T-helper 1 cell treated with Interleukin-12 subunit alpha and Interleukin-12 subunit beta and Interleukin-4 antibody, amounts not matched to agents 30 ng/mL and 1 ng/mL, for 36 hours (primary cell): ENCODE measurements at regions not wholly inside any gene's neighbourhood (a gene's known extent, or its start where the extent isn't known, plus 50 kb on each side); places are given as distances from the start of the nearest gene placed in this dataset.

Source experiments
- intact Hi-C: fragments of 100-400 bp; cut with micrococcal nuclease; formaldehyde crosslinking; loops from one replicate; pipeline ENCODE4 v1.15.1; 2024

DNA sequence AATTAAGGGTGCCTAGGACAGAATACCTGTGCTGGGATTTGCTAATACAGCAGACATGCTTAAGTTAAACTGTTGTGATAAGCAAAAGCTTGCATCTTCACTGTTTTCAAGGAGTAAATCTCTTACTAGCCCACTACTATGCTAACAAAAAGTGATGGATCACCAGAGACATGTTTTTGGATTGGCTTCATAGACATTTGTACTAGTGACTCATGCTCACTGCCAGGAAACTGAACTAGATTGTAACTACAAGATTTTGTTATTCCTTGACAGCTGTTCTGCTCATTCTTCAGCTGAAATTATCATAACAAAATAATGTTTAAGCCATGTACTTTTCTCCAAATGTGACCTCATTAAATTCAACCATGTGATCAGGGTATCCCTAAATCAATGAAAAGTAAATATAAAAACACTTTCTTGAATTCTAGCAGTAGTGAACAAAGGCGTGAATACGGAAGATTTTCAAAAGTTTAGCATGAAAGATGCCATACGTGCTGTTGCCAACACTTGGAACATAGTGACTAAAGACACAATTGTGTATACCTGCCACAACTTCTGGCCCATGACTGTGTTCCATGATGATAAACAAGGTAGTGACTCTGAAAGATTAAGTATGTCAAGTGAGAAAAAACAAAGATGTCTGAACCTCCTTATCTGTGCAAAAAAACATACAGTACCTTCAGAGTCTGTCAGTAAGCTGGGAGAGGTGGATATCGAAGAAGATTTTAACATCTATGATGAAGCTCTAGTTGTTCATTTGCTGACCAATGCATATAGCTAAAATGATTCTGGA, 154.0 kb downstream of the BTC start:
- intact Hi-C loops: no loop called here

GRCh38 chr4:74642006-74642405, 152.3 kb downstream of the BTC start:
- intact Hi-C loops: no loop called here

- intact Hi-C loops: no loop called here
Observed at GRCh38 chr4:74649193-74649592, 145.1 kb downstream of the BTC start.

DNA sequence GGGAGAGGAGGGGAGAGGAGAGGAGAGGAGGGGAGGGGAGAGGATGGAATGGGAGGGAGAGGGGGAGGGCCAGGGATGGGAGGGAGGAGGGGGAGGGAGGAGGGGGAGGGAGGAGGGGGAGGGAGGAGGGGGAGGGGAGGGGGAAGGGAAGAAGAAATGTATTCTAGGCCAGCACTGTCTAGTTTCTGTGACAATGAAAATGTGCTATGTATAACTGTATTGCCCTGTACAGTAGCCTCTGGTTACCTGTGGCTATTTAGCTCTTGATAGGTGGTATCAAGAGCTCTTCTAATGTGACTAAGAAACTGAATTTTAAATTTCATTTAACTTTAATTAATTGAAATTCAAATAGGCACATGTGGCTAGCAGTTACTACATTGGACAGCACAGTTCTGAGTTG, 143.1 kb downstream of the BTC start:
- intact Hi-C loops: no loop called here

DNA sequence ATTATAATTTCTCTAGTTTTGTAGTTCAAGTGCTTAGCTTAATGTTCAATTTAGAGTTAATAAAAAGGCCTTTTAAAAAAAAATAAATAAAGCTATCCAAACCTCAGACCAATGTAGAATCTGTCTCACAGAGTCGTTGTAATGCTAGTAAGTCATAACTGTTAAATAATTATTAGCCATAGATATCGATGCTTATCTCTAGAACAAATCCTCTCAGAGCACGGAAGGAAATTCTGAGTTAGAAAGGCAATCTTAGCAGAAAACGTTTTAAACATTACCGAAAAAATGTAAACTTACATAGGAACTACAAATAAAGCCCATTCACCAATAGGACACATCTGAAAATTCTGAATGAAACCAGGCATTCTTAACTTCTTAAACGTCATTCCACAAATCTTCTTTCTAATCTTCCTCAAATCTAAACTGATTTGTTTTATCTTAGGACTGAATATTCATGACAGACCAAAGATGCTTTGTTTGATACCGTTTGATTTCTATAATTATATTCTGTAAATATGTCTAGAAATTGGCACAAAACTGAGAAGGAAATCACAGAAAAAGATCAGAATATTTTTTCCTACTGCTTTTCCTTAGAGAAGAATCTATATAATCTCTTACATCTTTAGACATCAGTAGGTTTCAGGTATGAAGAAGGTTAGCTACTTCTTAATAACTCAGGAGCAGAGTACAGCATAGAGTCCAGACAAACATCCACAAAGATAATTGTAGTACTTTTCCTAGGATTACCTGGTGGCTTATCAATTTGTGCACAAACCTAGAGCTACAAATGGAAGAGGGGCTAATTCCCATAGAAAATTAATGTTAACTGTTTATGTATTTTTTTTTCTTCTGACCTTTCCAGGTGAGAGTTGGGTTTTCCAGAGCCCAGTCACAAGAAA, 140.7 kb downstream of the BTC start:
- intact Hi-C loops: no loop called here

- intact Hi-C loops: no loop called here
Observed at GRCh38 chr4:74654230-74654681, 140.1 kb downstream of the BTC start.

DNA sequence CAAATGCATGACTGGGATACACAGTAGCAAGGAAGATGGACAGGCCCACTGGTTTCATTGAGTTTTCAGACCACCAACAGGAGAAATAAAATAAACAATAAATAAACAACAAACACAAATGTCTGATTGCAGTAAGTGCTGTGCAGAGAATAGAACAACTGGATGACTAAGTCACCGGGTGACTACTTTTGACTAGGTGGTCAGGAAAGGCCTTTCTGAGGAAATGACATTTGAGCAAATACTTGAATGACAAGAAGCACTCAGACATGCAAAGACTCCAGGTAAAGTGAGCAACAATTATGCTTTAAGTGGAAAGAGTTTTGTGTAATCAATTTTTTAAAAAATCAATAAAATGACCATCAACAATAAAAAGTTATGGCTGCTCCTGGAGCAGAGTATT, 137.7 kb downstream of the BTC start:
- intact Hi-C loops: no loop called here

GRCh38 chr4:74658116-74658515, 136.2 kb downstream of the BTC start:
- intact Hi-C loops: no loop called here

DNA sequence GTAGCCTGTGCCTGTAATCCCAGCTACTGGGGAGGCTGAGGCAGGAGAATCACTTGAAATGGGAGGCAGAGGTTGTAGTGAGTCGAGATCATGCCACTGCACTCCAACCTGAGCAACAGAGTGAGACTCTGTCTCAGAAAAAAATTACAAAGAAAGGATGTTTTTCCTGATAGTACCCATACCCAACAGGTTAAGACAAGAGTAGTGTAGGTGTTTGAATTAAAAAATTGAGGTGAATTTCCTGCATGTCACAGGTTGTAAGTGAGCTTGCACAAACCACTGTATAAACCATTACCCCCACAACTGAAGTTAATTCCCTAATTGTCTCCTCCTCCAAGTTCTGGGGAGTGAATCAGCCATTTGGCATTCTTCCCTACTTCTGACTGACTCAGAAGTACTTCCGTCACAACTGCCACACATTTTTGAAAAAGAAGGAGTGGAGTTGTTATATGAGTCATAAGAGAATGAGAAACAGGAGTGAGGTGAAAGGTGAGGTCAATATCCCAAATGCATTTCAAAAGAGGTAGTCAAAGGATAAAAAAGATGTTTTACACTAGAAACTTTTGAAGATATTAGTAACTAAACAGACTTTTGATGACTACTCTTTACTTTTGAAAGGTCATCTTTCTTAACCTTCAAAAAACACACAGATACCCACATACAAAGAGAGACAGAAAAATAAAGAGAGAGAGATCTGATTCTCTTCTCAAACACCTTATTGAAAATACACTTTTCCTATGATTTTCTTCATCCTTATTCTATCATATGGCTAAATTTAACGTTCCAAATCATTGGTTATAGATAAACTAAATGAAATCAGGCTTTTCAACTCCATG, 134.5 kb downstream of the BTC start:
- intact Hi-C loops: no loop called here

- intact Hi-C loops: no loop called here
Observed at GRCh38 chr4:74660866-74661265, 133.5 kb downstream of the BTC start.

DNA sequence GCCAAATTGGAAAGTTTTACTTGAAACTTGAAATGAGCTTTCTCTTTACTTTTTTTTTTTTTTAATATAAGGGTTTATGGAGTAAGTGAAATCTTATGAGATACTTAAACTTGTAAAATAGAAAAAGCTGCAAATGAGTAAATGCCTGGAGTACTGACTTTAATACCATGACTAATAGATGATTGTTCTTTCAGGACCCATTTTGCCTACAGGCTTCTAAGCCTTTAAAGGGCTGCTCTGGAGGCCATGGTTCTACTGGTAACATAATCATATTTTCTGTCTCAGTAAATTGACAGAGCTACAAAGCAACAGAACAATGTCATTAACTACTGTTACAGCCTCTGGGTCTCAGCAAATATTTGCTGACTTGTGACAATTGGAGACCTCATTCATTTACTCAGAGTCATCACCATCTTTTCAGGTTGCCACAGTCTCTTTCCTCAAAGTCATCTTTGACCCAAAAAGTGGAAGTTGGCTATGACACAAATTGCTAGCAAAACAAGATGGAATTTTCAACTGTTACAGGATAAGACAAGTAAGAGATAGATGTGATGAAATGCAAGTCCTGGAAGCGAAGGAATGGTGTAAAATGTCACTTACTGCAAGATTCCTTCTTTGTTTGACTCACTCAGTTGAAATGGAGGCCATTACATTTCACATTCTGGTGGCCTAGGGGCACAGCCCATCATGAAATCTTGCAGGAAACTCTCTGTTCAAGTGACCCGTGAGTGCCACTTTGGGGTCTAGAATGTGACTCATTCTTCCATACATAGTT, 132.7 kb downstream of the BTC start:
- intact Hi-C loops: no loop called here

DNA sequence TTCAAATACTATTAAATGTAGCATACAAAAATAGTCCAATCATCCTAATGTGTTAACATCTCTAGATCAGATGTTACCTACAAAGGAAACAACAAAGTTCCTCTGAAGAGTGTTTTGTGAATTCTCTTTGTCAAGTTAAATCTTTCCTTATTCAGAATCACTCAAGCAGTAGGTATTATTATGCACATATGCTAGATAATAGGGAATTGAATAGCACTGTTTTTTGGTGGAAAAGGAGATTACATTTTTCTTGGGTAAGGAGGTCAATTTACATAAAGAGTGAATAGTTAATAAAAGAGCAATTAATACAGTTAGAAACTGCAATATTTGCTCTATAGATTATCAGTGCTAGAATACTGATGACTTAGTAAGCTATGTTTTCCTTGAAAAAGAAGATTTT, 130.7 kb downstream of the BTC start:
- intact Hi-C loops: no loop called here

DNA sequence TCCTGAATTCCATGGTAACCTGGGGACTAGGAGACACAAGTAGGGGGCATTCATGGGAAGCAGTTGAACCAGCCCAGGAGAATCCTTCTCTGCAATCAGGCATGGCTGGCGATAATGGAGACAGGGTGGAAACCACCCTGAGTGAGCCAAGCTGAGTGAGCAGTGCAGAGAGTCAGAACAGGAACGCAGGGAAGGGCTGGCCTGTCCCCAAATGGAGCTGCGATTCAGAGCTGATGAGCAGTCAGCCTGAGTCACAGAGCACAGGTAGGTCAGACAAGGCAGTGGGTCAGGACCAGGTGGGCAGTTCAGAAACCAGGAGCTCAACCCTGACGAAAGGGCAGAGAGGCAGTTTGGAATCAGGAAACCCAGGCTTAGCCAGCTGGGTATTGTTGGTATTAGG, 129.0 kb downstream of the BTC start:
- intact Hi-C loops: no loop called here

DNA sequence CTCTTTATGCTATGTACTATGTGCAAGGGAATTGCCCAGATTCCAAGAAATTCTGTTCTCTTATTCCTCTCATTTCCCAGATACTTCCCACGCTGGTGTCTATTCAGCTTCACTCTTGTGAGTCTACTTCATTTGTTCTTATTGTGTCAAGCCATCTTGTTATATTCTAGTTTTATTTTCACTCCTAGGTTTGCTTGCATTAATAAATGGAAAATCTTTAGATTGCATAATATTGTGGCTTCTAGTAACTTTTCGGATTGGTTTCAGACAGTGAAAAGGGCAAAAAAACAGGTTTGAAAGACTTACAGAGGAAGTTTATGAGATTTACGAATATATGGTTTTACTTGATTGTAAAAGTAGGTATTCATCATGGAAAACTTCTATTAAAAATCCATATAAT, 128.4 kb downstream of the BTC start:
- intact Hi-C loops: no loop called here

DNA sequence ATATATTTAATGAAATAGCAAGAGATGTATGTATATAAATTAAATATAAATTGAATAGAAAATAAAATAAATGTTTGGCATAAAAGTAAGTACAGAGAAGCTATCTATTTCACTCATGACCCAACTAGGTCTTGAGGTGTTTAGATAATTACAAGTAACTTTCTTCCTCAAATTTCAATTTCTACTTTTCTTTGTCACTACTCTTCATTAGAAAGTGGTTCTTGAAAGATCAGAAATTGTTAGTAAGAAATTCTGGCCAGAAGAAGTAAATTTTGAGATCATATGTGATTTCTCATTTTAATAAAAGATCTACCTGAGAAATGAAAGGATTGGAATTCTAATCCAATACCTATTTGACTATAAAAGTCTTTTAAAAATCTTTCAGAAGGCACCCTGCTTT, 126.9 kb downstream of the BTC start:
- intact Hi-C loops: no loop called here

- intact Hi-C loops: no loop called here
Observed at GRCh38 chr4:74667944-74668343, 126.4 kb downstream of the BTC start.

- intact Hi-C loops: no loop called here
Observed at GRCh38 chr4:74669702-74670101, 124.6 kb downstream of the BTC start.

DNA sequence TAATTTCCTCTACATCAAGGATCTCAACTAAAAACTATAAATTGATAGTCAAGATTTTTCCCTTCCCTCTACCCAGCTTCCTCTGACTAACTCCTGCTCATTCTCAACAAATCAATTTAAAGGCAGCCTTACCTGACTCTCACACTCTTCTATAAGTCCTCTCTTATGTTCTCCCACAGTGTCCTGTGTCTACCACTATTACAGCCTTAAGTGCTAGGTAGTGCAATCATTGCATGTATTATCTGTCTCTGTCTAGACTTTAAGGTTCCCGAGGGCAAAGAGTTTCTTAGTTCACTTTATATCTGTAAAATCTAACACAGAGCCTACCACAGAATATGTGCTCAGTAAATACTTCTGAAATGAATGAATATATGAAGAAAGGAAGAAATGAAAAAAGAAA, 123.7 kb downstream of the BTC start:
- intact Hi-C loops: no loop called here

DNA sequence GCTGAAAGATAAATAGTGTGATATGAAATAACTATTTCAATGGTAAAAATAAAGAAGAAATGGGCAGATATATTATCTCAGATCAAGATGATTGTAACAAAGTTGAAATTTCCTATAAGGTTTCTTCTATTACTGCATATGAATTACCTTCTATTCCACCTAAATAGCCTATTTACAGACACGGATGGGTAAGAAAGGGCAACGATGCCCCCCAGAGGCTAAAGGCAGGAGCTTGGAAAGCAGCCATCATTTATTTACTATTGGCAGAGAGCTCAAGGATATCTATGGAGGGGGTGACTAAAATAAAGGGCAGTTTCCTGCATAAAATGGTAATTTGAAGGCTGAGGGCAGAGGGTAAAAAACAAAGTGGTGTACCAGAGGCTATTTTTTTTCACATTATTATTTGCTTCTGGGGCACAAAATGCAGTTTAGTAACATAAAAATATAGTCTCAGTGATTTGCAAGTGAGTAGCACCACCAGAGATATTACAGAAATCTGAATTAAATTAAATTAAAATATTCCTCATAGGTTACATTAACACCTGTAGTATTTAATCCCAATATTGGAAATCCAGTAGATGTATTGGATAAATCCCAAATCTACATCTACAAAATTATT, 123.1 kb downstream of the BTC start:
- intact Hi-C loops: loop anchor here (1.0 kb wide), 4 partner anchors 139 to 443 kb away; no protein-coding TSS in a partner anchor

GRCh38 chr4:74674750-74675149, 119.6 kb downstream of the BTC start:
- intact Hi-C loops: loop anchor here (1.0 to 2.0 kb wide), 4 partner anchors 297 to 486 kb away; no protein-coding TSS in a partner anchor
